ENCODE measurements at regions not wholly inside any gene's neighbourhood (a gene's known extent, or its start where the extent isn't known, plus 50 kb on each side); places are given as distances from the start of the nearest gene placed in this dataset.

GRCh38 chr4:62156205-62156604 lies 956.1 kb downstream of the ADGRL3 start:
- Histone ChIP-seq H3K36me3 (ENCODE audit: low read depth) (no peaks in the 10 kb centered on the region), H3K9me3 (no peaks in the 10 kb centered on the region), H3K4me3 (no peak overlapping the region), H3K4me1 (ENCODE audit: low read depth) (no peaks in the 10 kb centered on the region)
- intact Hi-C loops (cut with DNase I, micrococcal nuclease) = no loop called here
- TF ChIP-seq CTCF (IDR thresholded peaks at IDR 0.05) = no peak
- DNase-seq (no peak), ATAC-seq (no peak)

GRCh38 chr4:62145276-62145675 lies 945.1 kb downstream of the ADGRL3 start:
- Histone ChIP-seq H3K9me3 (no peaks in the 10 kb centered on the region), H3K36me3 (ENCODE audit: low read depth) (no peaks in the 10 kb centered on the region), H3K4me3 (no peak overlapping the region), H3K4me1 (ENCODE audit: low read depth) (no peaks in the 10 kb centered on the region)
- TF ChIP-seq CTCF (IDR thresholded peaks at IDR 0.05) = no peak
- intact Hi-C loops (cut with DNase I, micrococcal nuclease) = no loop called here
- DNase-seq (no peak), ATAC-seq (no peak)

GRCh38 chr4:62144431-62144830 lies 944.3 kb downstream of the ADGRL3 start:
- Histone ChIP-seq H3K36me3 (ENCODE audit: low read depth) (no peaks in the 10 kb centered on the region), H3K4me1 (ENCODE audit: low read depth) (no peaks in the 10 kb centered on the region), H3K9me3 (no peaks in the 10 kb centered on the region), H3K4me3 (no peak overlapping the region)
- no peak for DNase-seq
- no peak for ATAC-seq
- intact Hi-C loops (cut with DNase I, micrococcal nuclease) = no loop called here
- TF ChIP-seq CTCF (IDR thresholded peaks at IDR 0.05) = no peak

GRCh38 chr4:62135565-62136156 lies 935.5 kb downstream of the ADGRL3 start:
- no peaks in the 10 kb centered on the region for H3K4me1 ChIP-seq (ENCODE audit: low read depth)
- DNase-seq (no peak), ATAC-seq (no peak)
- H3K4me3 ChIP-seq = no peak overlapping the region
- no peak for TF ChIP-seq CTCF (IDR thresholded peaks at IDR 0.05)
- H3K9me3 ChIP-seq = no peaks in the 10 kb centered on the region
- intact Hi-C loops (cut with DNase I, micrococcal nuclease) = no loop called here
- H3K36me3 ChIP-seq (ENCODE audit: low read depth) = no peaks in the 10 kb centered on the region

GRCh38 chr4:62133977-62134376 lies 933.9 kb downstream of the ADGRL3 start:
- H3K9me3 ChIP-seq = no peaks in the 10 kb centered on the region
- no peak overlapping the region for H3K4me3 ChIP-seq
- H3K4me1 ChIP-seq (ENCODE audit: low read depth) = no peaks in the 10 kb centered on the region
- no peaks in the 10 kb centered on the region for H3K36me3 ChIP-seq (ENCODE audit: low read depth)
- TF ChIP-seq CTCF (IDR thresholded peaks at IDR 0.05) = no peak
- ATAC-seq = no peak
- intact Hi-C loops (cut with DNase I, micrococcal nuclease) = no loop called here
- DNase-seq = no peak
